AG10803 (cell line): ENCODE measurements at regions not wholly inside any gene's neighbourhood (a gene's known extent, or its start where the extent isn't known, plus 50 kb on each side); places are given as distances from the start of the nearest gene placed in this dataset.
A peak's percentile ranks its signal among the peaks of the same experiment; 100 is the strongest.
"Not testable (repeated sequence)": the region's sequence is repeated elsewhere in the genome, so short reads cannot be mapped to it uniquely, and the experiment has no call there.

ENCODE experiments used
- DNase-seq: peaks from one replicate; pipeline ENCODE4 v3.0.0; 2010; ENCODE audit warnings: low read depth
- H3K4me3 ChIP-seq: 2 replicates; pipeline ENCODE4 v1.5.1; 2011; ENCODE audit warnings: mild to moderate bottlenecking, low read length, control low read depth
- CTCF ChIP-seq: conservative IDR thresholded peaks from 2 replicates; pipeline ENCODE4 v1.5.1; 2011; ENCODE audit warnings: mild to moderate bottlenecking, low read length, control low read depth, inconsistent platforms

GRCh38 chr10:128203028-128203427, 76.8 kb upstream of the MKI67 start:
- no peak overlapping the region for H3K4me3 ChIP-seq
- no peak for TF ChIP-seq CTCF
- no peak for DNase-seq

GRCh38 chr10:128205591-128205990, 79.4 kb upstream of the MKI67 start:
- DNase-seq, H3K4me3 ChIP-seq: not testable (repeated sequence)

- DNase-seq = no peak
- no peak overlapping the region for H3K4me3 ChIP-seq
- TF ChIP-seq CTCF = no peak
Measured at GRCh38 chr10:128206676-128207075, 80.5 kb upstream of the MKI67 start.

DNA sequence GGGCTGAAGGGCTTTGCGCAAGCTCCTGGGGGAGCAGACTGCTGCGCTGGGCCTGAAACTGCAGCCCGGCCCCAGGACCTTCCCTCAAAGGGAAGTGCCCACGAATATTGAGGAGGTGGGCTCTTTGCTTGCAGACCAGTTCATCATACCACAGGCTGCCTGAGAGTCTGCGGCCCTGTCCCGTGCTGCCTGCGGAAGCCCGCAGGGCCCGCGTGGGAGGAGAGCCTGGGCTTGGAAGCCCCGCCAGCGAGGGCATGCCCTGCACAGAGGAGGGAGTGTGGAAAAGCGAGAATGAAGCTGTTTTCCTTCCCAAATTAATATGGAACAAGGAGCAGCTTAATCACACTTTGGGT, 83.6 kb upstream of the MKI67 start:
- DNase-seq = no peak
- TF ChIP-seq CTCF = no peak
- peak overlapping the region; percentile 39 for H3K4me3 ChIP-seq

GRCh38 chr10:128210215-128211063, 84.2 kb upstream of the MKI67 start:
- peak; percentile 29 for DNase-seq
- peak overlapping the region; percentile 55 for H3K4me3 ChIP-seq
- TF ChIP-seq CTCF = peak; percentile 52

GRCh38 chr10:128211064-128211504, 84.9 kb upstream of the MKI67 start:
- H3K4me3 ChIP-seq = no peak overlapping the region
- TF ChIP-seq CTCF = no peak
- no peak for DNase-seq

GRCh38 chr10:128211953-128212727, 85.9 kb upstream of the MKI67 start:
- peak; percentile 53 for DNase-seq
- TF ChIP-seq CTCF = peak; percentile 64
- peak overlapping the region; percentile 33 for H3K4me3 ChIP-seq
